Uterus (tissue), 3 donors: ENCODE measurements at regions not wholly inside any gene's neighbourhood (a gene's known extent, or its start where the extent isn't known, plus 50 kb on each side); places are given as distances from the start of the nearest gene placed in this dataset.
A peak's percentile ranks its signal among the peaks of the same experiment; 100 is the strongest.

ENCODE experiments used
- DNase-seq, 2 donors: peaks; one replicate each; pipeline ENCODE4 v3.0.0-alpha.2; 2019 to 2020
- H3K27ac ChIP-seq, 2 donors: fragments of 200-600 bp; sonication (generic); 1 replicate in 1 of 2; 2 replicates in 1 of 2; pipeline ENCODE4 v1.5.1; 2016 to 2018
- H3K27me3 ChIP-seq, 2 donors: fragments of 200-600 bp; sonication (generic); one replicate each; pipeline ENCODE4 v1.5.1; 2018 to 2019; ENCODE audit warnings: control low read depth in 1 of 2
- H3K36me3 ChIP-seq, 2 donors: fragments of 200-600 bp; sonication (generic); one replicate each; pipeline ENCODE4 v1.5.1; 2019; ENCODE audit warnings: control low read depth in 1 of 2
- H3K4me1 ChIP-seq, 2 donors: fragments of 200-600 bp; sonication (generic); one replicate each; pipeline ENCODE4 v1.5.1; 2018 to 2019; ENCODE audit warnings: control low read depth in 1 of 2
- H3K4me3 ChIP-seq, 2 donors: fragments of 200-600 bp; sonication (generic); 1 replicate in 1 of 2; 2 replicates in 1 of 2; pipeline ENCODE4 v1.5.1; 2018 to 2019; ENCODE audit warnings: mild to moderate bottlenecking in 1 of 2
- H3K9me3 ChIP-seq, 2 donors: fragments of 200-600 bp; sonication (generic); one replicate each; pipeline ENCODE4 v1.5.1; 2019; ENCODE audit warnings: control low read depth in 1 of 2
- CTCF ChIP-seq, 4 experiments: fragments of 200-600 bp in 2 of 4; fragments of 450-650 bp in 2 of 4; sonication (generic) in 2 of 4; IDR thresholded peaks; one replicate each; pipeline ENCODE4 v1.5.1; 2016 to 2019; ENCODE audit warnings: antibody characterized with exemption in 4 of 4, mild to moderate bottlenecking in 2 of 4, moderate library complexity in 1 of 4
- POLR2A ChIP-seq, 2 donors: fragments of 450-650 bp; IDR thresholded peaks; one replicate each; pipeline ENCODE4 v1.6.1; 2016; ENCODE audit warnings: antibody characterized with exemption in 2 of 2, mild to moderate bottlenecking in 1 of 2, moderate library complexity in 1 of 2
- intact Hi-C: fragments of 100-400 bp; cut with DNase I; formaldehyde crosslinking; loops from one replicate; pipeline ENCODE4 v1.15.1; 2023; ENCODE audit warnings: low total_unique reads
- donor health status: DM: yes; HTN: yes; CAD: no.

GRCh38 chr6:121823437-121823851 is 388.0 kb downstream of the GJA1 start:
- no peak overlapping the region for H3K4me3 ChIP-seq
- no peak overlapping the region for H3K27ac ChIP-seq
- H3K4me1 ChIP-seq: no peaks in the 10 kb centered on the region
- no peak for DNase-seq
- no peaks in the 10 kb centered on the region for H3K9me3 ChIP-seq
- no peak for TF ChIP-seq POLR2A (IDR thresholded peaks at IDR 0.05)
- no peak for TF ChIP-seq CTCF (IDR thresholded peaks at IDR 0.05)
- no peaks in the 10 kb centered on the region for H3K36me3 ChIP-seq
- intact Hi-C loops: no loop called here
- no peaks in the 10 kb centered on the region for H3K27me3 ChIP-seq

GRCh38 chr6:121826156-121826810 is 390.8 kb downstream of the GJA1 start:
- Histone ChIP-seq H3K9me3 (no peaks in the 10 kb centered on the region), H3K27ac (no peak overlapping the region), H3K4me1 (no peaks in the 10 kb centered on the region), H3K27me3 (no peaks in the 10 kb centered on the region), H3K4me3 (no peak overlapping the region), H3K36me3 (no peaks in the 10 kb centered on the region)
- TF ChIP-seq POLR2A (IDR thresholded peaks at IDR 0.05) (no peak), CTCF (IDR thresholded peaks at IDR 0.05) (no peak)
- intact Hi-C loops: no loop called here
- no peak for DNase-seq

GRCh38 chr6:121828146-121828886 is 392.9 kb downstream of the GJA1 start:
- no peaks in the 10 kb centered on the region for H3K9me3 ChIP-seq
- H3K27ac ChIP-seq: no peak overlapping the region
- H3K36me3 ChIP-seq: no peaks in the 10 kb centered on the region
- intact Hi-C loops: no loop called here
- no peak overlapping the region for H3K4me3 ChIP-seq
- no peak for TF ChIP-seq CTCF (IDR thresholded peaks at IDR 0.05)
- TF ChIP-seq POLR2A (IDR thresholded peaks at IDR 0.05): no peak
- no peaks in the 10 kb centered on the region for H3K4me1 ChIP-seq
- no peaks in the 10 kb centered on the region for H3K27me3 ChIP-seq
- DNase-seq: no peak

- Histone ChIP-seq H3K27ac (peak overlapping the region in 1 of 2 donors; percentile 47), H3K4me1 (no peaks in the 10 kb centered on the region), H3K9me3 (no peaks in the 10 kb centered on the region), H3K4me3 (no peak overlapping the region), H3K36me3 (no peaks in the 10 kb centered on the region), H3K27me3 (no peaks in the 10 kb centered on the region)
- DNase-seq: no peak
- TF ChIP-seq CTCF (IDR thresholded peaks at IDR 0.05): no peak
- no peak for TF ChIP-seq POLR2A (IDR thresholded peaks at IDR 0.05)
- intact Hi-C loops: no loop called here
Measured at GRCh38 chr6:121830736-121831135, 395.3 kb downstream of the GJA1 start.

GRCh38 chr6:121835662-121836061 is 400.2 kb downstream of the GJA1 start:
- intact Hi-C loops: no loop called here
- no peak overlapping the region for H3K27ac ChIP-seq
- no peak for DNase-seq
- H3K9me3 ChIP-seq: no peaks in the 10 kb centered on the region
- no peaks in the 10 kb centered on the region for H3K36me3 ChIP-seq
- no peaks in the 10 kb centered on the region for H3K4me1 ChIP-seq
- no peaks in the 10 kb centered on the region for H3K27me3 ChIP-seq
- TF ChIP-seq POLR2A (IDR thresholded peaks at IDR 0.05): no peak
- H3K4me3 ChIP-seq: no peak overlapping the region
